HEK293 (cell line): ENCODE measurements at regions not wholly inside any gene's neighbourhood (a gene's known extent, or its start where the extent isn't known, plus 50 kb on each side); places are given as distances from the start of the nearest gene placed in this dataset.
"Not testable (repeated sequence)": the region's sequence is repeated elsewhere in the genome, so short reads cannot be mapped to it uniquely, and the experiment has no call there.

Source experiments
- CTCF ChIA-PET: fragments of 350-600 bp; formaldehyde crosslinking; extraction: SDS; loops from one replicate; lab custom pipeline; 2021; ENCODE audit warnings: antibody characterized with exemption; lab: Yijun Ruan, JAX
- POLR2A ChIA-PET: fragments of 300-600 bp; formaldehyde crosslinking; extraction: SDS; loops from one replicate; lab custom pipeline; 2020; ENCODE audit warnings: antibody characterized with exemption, inconsistent platforms; lab: Yijun Ruan, JAX
- H3K27ac ChIP-seq: fragments of 200-500 bp; sonication (Bioruptor generic); 2 replicates; pipeline ENCODE4 v1.5.1; 2014; ENCODE audit warnings: low read depth, low read length, control low read depth, inconsistent platforms; ENCODE audit errors: extremely low read depth
- H3K36me3 ChIP-seq, 2 experiments: fragments of 200-500 bp in 1 of 2; sonication (Bioruptor generic) in 1 of 2; 1 replicate in 1 of 2; 2 replicates in 1 of 2; pipeline ENCODE4 v1.5.1; 2014 to 2017; ENCODE audit warnings: inconsistent platforms in 2 of 2, low read length in 2 of 2; ENCODE audit not compliant: control insufficient read depth in 2 of 2, insufficient read depth in 1 of 2
- H3K4me1 ChIP-seq: fragments of 200-500 bp; sonication (Bioruptor generic); 2 replicates; pipeline ENCODE4 v1.5.1; 2014; ENCODE audit warnings: mild to moderate bottlenecking, low read length, inconsistent platforms; ENCODE audit not compliant: control insufficient read depth, insufficient read depth
- H3K4me3 ChIP-seq: 2 replicates; pipeline ENCODE4 v1.5.1; 2011; ENCODE audit warnings: low read depth, mild to moderate bottlenecking, control low read depth, low read length, moderate library complexity
- H3K9me3 ChIP-seq: fragments of 200-500 bp; sonication (Bioruptor generic); 2 replicates; pipeline ENCODE4 v1.5.1; 2014; ENCODE audit warnings: low read depth, low read length, inconsistent platforms; ENCODE audit not compliant: control insufficient read depth, insufficient read depth

DNA sequence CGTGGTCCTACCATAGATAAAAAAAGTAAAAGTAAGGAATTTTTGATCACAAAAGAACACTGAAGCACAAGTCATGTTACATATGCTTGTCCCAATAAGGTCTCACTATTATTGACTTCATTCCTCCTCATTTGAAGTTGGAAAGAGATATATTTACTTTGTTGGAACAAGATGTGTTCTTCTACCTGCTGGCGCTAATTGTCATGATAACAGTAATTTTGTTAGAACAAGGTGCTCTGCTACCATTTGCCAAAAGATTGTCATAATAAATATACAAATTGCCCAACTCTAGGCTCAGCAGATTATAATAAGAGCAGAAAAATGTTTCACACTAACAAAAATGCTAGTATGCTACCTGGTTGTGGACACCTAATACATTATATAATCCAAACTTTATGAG, 77.0 kb downstream of the CCDC74A start:
- H3K4me3 ChIP-seq, H3K4me1 ChIP-seq, POLR2A ChIA-PET, H3K36me3 ChIP-seq, H3K27ac ChIP-seq, H3K9me3 ChIP-seq: not testable (repeated sequence)
- CTCF ChIA-PET, result interaction anchor here (0.6 kb wide), 1 partner anchor 879 kb away, joined by 3 read pairs; no protein-coding TSS in a partner anchor

- H3K4me3 ChIP-seq, CTCF ChIA-PET, H3K4me1 ChIP-seq, H3K36me3 ChIP-seq, H3K27ac ChIP-seq, POLR2A ChIA-PET, H3K9me3 ChIP-seq: not testable (repeated sequence)
Observed at GRCh38 chr2:131606366-131606765, 78.7 kb downstream of the CCDC74A start.

DNA sequence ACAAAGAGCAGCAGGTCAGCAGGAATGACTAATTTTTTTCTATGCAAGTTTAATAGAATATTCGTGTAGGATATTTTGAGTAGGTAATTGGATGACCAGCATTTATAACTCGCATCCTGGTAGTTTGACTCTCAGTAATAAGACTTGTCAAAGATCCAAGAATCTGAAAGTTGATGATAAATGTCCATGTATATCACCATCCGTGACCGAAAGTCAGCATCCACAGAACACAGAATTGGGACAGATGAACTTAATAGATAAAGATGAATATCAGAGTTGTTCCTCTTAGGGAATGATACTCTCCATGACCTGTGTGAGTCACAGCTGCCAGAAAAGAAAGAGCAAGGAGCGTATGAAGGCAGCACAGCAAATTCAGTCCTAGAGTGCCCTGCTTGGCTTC, 79.4 kb downstream of the CCDC74A start:
- H3K4me1 ChIP-seq, H3K36me3 ChIP-seq, H3K27ac ChIP-seq, H3K9me3 ChIP-seq, CTCF ChIA-PET, H3K4me3 ChIP-seq, POLR2A ChIA-PET: not testable (repeated sequence)

- POLR2A ChIA-PET, H3K36me3 ChIP-seq, H3K4me3 ChIP-seq, H3K4me1 ChIP-seq, H3K27ac ChIP-seq, CTCF ChIA-PET, H3K9me3 ChIP-seq: not testable (repeated sequence)
Observed at GRCh38 chr2:131614539-131614938, 86.9 kb downstream of the CCDC74A start.

DNA sequence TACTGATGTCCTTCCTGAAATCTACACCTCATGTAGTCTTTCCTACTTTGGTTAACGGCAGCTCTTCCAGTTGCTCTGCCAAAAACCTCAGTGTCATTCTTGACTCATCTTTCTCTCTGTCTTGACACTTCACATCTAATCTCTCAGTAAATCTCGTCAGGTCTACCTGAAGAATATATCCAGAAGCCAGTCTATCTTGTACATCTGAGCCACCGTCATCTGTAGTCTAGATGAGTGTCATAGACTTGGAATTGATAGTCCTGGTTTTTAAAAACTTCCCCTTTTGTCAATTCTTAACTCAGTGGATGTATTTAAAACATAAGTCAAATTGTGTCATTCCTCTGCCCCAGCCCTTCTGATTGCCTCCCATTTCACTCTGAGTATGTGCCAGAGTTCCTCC, 90.6 kb downstream of the CCDC74A start:
- H3K4me1 ChIP-seq, H3K36me3 ChIP-seq, CTCF ChIA-PET, POLR2A ChIA-PET, H3K4me3 ChIP-seq, H3K27ac ChIP-seq, H3K9me3 ChIP-seq: not testable (repeated sequence)

GRCh38 chr2:131622874-131623273, 95.2 kb downstream of the CCDC74A start:
- H3K36me3 ChIP-seq, CTCF ChIA-PET, POLR2A ChIA-PET, H3K9me3 ChIP-seq, H3K4me3 ChIP-seq, H3K4me1 ChIP-seq, H3K27ac ChIP-seq: not testable (repeated sequence)

- H3K9me3 ChIP-seq, H3K4me1 ChIP-seq, CTCF ChIA-PET, H3K4me3 ChIP-seq, POLR2A ChIA-PET, H3K27ac ChIP-seq, H3K36me3 ChIP-seq: not testable (repeated sequence)
Observed at GRCh38 chr2:131626011-131626410, 98.3 kb downstream of the CCDC74A start.

- CTCF ChIA-PET, H3K4me3 ChIP-seq, H3K4me1 ChIP-seq, H3K36me3 ChIP-seq, H3K9me3 ChIP-seq, POLR2A ChIA-PET, H3K27ac ChIP-seq: not testable (repeated sequence)
Observed at GRCh38 chr2:131626565-131626964, 98.9 kb downstream of the CCDC74A start.

- POLR2A ChIA-PET, CTCF ChIA-PET, H3K4me3 ChIP-seq: not testable (repeated sequence)
Observed at GRCh38 chr2:131627777-131628176, 100.1 kb downstream of the CCDC74A start.

More at GRCh38 chr2:131627777-131628176, 100.1 kb downstream of the CCDC74A start:
- not testable (repeated sequence) for H3K9me3 ChIP-seq, H3K36me3 ChIP-seq, H3K4me1 ChIP-seq, H3K27ac ChIP-seq
